PC-3 (cell line): ENCODE measurements at regions not wholly inside any gene's neighbourhood (a gene's known extent, or its start where the extent isn't known, plus 50 kb on each side); places are given as distances from the start of the nearest gene placed in this dataset.

Experiments
- ATAC-seq: fragments of 200-7000 bp; cut with Tn5 transposase; 2 replicates; pipeline ENCODE4 v1.9.1; 2020; ENCODE audit warnings: mild to moderate bottlenecking, moderate library complexity
- BruUV-seq: library from RNA; stranded (reverse); fragments of 400-500 nt; replicated peaks from 2 replicates; lab custom pipeline; 2021; lab: Mats Ljungman, UMichigan
- CTCF ChIA-PET: fragments of 300-600 bp; sonication (Branson Sonifier 250); formaldehyde crosslinking; loops from one replicate; lab custom pipeline; 2022; ENCODE audit warnings: antibody characterized with exemption; lab: Charles Lee
- POLR2A ChIA-PET: fragments of 300-600 bp; sonication (Branson Sonifier 250); formaldehyde crosslinking; loops from one replicate; lab custom pipeline; 2022; ENCODE audit warnings: antibody characterized with exemption; ENCODE audit not compliant: unreplicated experiment; lab: Charles Lee
- DNase-seq: peaks from one replicate; pipeline ENCODE4 v3.0.0-alpha.2; 2015
- H2AFZ ChIP-seq: fragments of 300-600 bp; sonication (generic); 2 replicates; pipeline ENCODE4 v1.6.0; 2016; ENCODE audit warnings: antibody characterized with exemption, low read length
- H3F3A ChIP-seq: fragments of 300-600 bp; sonication (generic); one replicate; pipeline ENCODE4 v1.6.0; 2017; ENCODE audit warnings: antibody characterized with exemption, low read length, control low read depth, mild to moderate bottlenecking; ENCODE audit not compliant: unreplicated experiment
- H3K27ac ChIP-seq: fragments of 300-600 bp; sonication (generic); 2 replicates; pipeline ENCODE4 v1.5.1; 2016; ENCODE audit warnings: mild to moderate bottlenecking, low read length
- H3K27me3 ChIP-seq: fragments of 300-600 bp; sonication (generic); 2 replicates; pipeline ENCODE4 v1.6.1; 2016; ENCODE audit warnings: low read length, mixed read lengths
- H3K36me3 ChIP-seq: fragments of 300-600 bp; sonication (generic); 2 replicates; pipeline ENCODE4 v1.6.1; 2016; ENCODE audit warnings: low read depth, mixed run types, low read length, mixed read lengths
- H3K4me1 ChIP-seq: fragments of 300-600 bp; sonication (generic); 2 replicates; pipeline ENCODE4 v1.5.1; 2016; ENCODE audit warnings: low read length; ENCODE audit not compliant: insufficient read depth
- H3K4me2 ChIP-seq: fragments of 300-600 bp; sonication (generic); 2 replicates; pipeline ENCODE4 v1.6.0; 2016; ENCODE audit warnings: low read length
- H3K4me3 ChIP-seq: fragments of 300-600 bp; sonication (generic); 2 replicates; pipeline ENCODE4 v1.5.1; 2016; ENCODE audit warnings: mild to moderate bottlenecking, low read length, mixed read lengths
- H3K79me2 ChIP-seq: fragments of 300-600 bp; sonication (generic); 2 replicates; pipeline ENCODE4 v1.6.1; 2017; ENCODE audit warnings: low read length, mixed read lengths
- H3K9ac ChIP-seq: fragments of 300-600 bp; sonication (generic); 2 replicates; pipeline ENCODE4 v1.6.0; 2016; ENCODE audit warnings: mild to moderate bottlenecking, low read length
- H3K9me2 ChIP-seq: fragments of 300-600 bp; sonication (generic); replicated peaks from 2 replicates; pipeline ENCODE4 v1.6.1; 2016; ENCODE audit warnings: mixed run types, low read length, mixed read lengths
- H3K9me3 ChIP-seq: fragments of 300-600 bp; sonication (generic); 2 replicates; pipeline ENCODE4 v1.6.1; 2016; ENCODE audit warnings: low read length, mixed read lengths
- H4K20me1 ChIP-seq: fragments of 300-600 bp; sonication (generic); 2 replicates; pipeline ENCODE4 v1.6.1; 2016; ENCODE audit warnings: low read length, mixed read lengths
- CTCF ChIP-seq: fragments of 300-600 bp; sonication (generic); conservative IDR thresholded peaks from 2 replicates; pipeline ENCODE4 v1.5.1; 2017; ENCODE audit warnings: antibody characterized with exemption, low read depth, mild to moderate bottlenecking, low read length
- EZH2 ChIP-seq: fragments of 300-600 bp; sonication (generic); IDR thresholded peaks from one replicate; pipeline ENCODE4 v1.6.1; 2017; ENCODE audit warnings: antibody characterized with exemption, mild to moderate bottlenecking, low read length; ENCODE audit not compliant: unreplicated experiment
- EZH2phosphoT487 ChIP-seq: fragments of 300-600 bp; sonication (generic); IDR thresholded peaks from 2 replicates; pipeline ENCODE4 v1.6.1; 2018; ENCODE audit warnings: mild to moderate bottlenecking, antibody characterized with exemption, low read length, borderline replicate concordance
- intact Hi-C: fragments of 100-400 bp; cut with micrococcal nuclease; formaldehyde crosslinking; loops from 2 replicates; pipeline ENCODE4 v1.9.0; 2023

- Histone ChIP-seq H4K20me1 (no peaks in the 10 kb centered on the region), H2AFZ (no peak overlapping the region), H3K4me1 (no peaks in the 10 kb centered on the region), H3K9me3 (0 out of 2 replicates have a peak, but pooled peaks cover 6% of the 10 kb centered on the region), H3K27me3 (no peaks in the 10 kb centered on the region), H3K9me2 (no peaks in the 10 kb centered on the region), H3K36me3 (no peaks in the 10 kb centered on the region), H3K27ac (no peak overlapping the region), H3K4me3 (no peak overlapping the region), H3K9ac (no peak overlapping the region), H3F3A (no peaks in the 10 kb centered on the region), H3K4me2 (no peak overlapping the region), H3K79me2 (no peaks in the 10 kb centered on the region)
- ATAC-seq (no peak), DNase-seq (no peak)
- no peak for TF ChIP-seq EZH2phosphoT487
- no peak for TF ChIP-seq EZH2
- no peak for TF ChIP-seq CTCF
- intact Hi-C loops, result no loop called here
- ChIA-PET CTCF (no interaction called here), POLR2A (no interaction called here)
- no TSS peak for BruUV-seq
These were observed 642.0 kb downstream of the GALC start for GRCh38 chr14:87351007-87351406.

GRCh38 chr14:87349921-87350320 is 643.1 kb downstream of the GALC start:
- H3K4me3 ChIP-seq, result no peak overlapping the region
- ChIA-PET CTCF (no interaction called here), POLR2A (no interaction called here)
- H4K20me1 ChIP-seq, result no peaks in the 10 kb centered on the region
- H3F3A ChIP-seq, result no peaks in the 10 kb centered on the region
- H3K9me3 ChIP-seq, result 0 out of 2 replicates have a peak, but pooled peaks cover 6% of the 10 kb centered on the region
- H2AFZ ChIP-seq, result no peak overlapping the region
- H3K27me3 ChIP-seq, result no peaks in the 10 kb centered on the region
- no peaks in the 10 kb centered on the region for H3K4me1 ChIP-seq
- no peak overlapping the region for H3K27ac ChIP-seq
- no peak overlapping the region for H3K4me2 ChIP-seq
- no peaks in the 10 kb centered on the region for H3K9me2 ChIP-seq
- intact Hi-C loops, result no loop called here
- no peaks in the 10 kb centered on the region for H3K79me2 ChIP-seq
- no TSS peak for BruUV-seq
- ATAC-seq (no peak), DNase-seq (no peak)
- H3K9ac ChIP-seq, result no peak overlapping the region
- H3K36me3 ChIP-seq, result no peaks in the 10 kb centered on the region
- TF ChIP-seq EZH2 (no peak), EZH2phosphoT487 (no peak), CTCF (no peak)

GRCh38 chr14:87343652-87344051 is 649.3 kb downstream of the GALC start:
- no peak overlapping the region for H2AFZ ChIP-seq
- ATAC-seq (no peak), DNase-seq (no peak)
- BruUV-seq, result no TSS peak
- no peaks in the 10 kb centered on the region for H3K36me3 ChIP-seq
- no peaks in the 10 kb centered on the region for H3K9me2 ChIP-seq
- H4K20me1 ChIP-seq, result no peaks in the 10 kb centered on the region
- no peaks in the 10 kb centered on the region for H3K27me3 ChIP-seq
- H3K27ac ChIP-seq, result no peak overlapping the region
- H3F3A ChIP-seq, result no peaks in the 10 kb centered on the region
- intact Hi-C loops, result no loop called here
- H3K4me1 ChIP-seq, result no peaks in the 10 kb centered on the region
- H3K79me2 ChIP-seq, result no peaks in the 10 kb centered on the region
- ChIA-PET POLR2A (no interaction called here), CTCF (no interaction called here)
- peaks cover 4% of the 10 kb centered on the region; the same call in 1 of the 2 replicates for H3K9me3 ChIP-seq
- no peak overlapping the region for H3K4me3 ChIP-seq
- H3K9ac ChIP-seq, result no peak overlapping the region
- H3K4me2 ChIP-seq, result no peak overlapping the region
- TF ChIP-seq EZH2, result no peak
- TF ChIP-seq CTCF, result no peak
- no peak for TF ChIP-seq EZH2phosphoT487
